AG09309 (cell line): ENCODE measurements at regions not wholly inside any gene's neighbourhood (a gene's known extent, or its start where the extent isn't known, plus 50 kb on each side); places are given as distances from the start of the nearest gene placed in this dataset.

Source experiments
- DNase-seq: peaks from one replicate; pipeline ENCODE4 v3.0.0-alpha.2; 2010; ENCODE audit warnings: low read depth
- H3K4me3 ChIP-seq: 2 replicates; pipeline ENCODE4 v1.5.1; 2011; ENCODE audit warnings: mild to moderate bottlenecking, low read depth, low read length, moderate library complexity; ENCODE audit not compliant: control insufficient read depth
- TF ChIP-seq, protein P1 (sequence below): IDR thresholded peaks from 2 replicates; pipeline ENCODE4 v1.5.1; 2011; ENCODE audit warnings: mild to moderate bottlenecking, low read depth, low read length, inconsistent platforms; ENCODE audit not compliant: insufficient read depth, control insufficient read depth; ENCODE audit errors: missing control alignments

DNA sequence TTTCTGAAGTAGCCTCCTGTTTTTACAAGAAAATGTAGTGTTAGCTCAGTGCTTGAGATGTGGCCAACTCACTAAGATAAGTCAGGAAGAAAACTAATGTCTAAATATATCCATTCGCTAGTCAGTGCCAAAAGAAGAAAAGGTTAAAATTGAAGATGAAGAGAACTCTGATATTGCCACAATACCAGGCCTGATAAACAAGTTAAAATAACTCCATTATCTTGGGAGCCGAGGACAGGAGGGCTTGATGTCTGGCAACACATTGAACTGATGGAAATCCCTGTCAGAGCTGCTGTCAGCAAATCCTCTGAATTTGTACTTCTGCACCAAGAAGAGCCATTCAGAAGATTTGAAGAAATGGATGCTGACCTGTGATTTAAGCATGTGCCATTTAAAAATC, 103.4 kb downstream of the LRRC70 start:
- no peak for DNase-seq
- H3K4me3 ChIP-seq, result no peak overlapping the region
- TF ChIP-seq, protein P1, sequence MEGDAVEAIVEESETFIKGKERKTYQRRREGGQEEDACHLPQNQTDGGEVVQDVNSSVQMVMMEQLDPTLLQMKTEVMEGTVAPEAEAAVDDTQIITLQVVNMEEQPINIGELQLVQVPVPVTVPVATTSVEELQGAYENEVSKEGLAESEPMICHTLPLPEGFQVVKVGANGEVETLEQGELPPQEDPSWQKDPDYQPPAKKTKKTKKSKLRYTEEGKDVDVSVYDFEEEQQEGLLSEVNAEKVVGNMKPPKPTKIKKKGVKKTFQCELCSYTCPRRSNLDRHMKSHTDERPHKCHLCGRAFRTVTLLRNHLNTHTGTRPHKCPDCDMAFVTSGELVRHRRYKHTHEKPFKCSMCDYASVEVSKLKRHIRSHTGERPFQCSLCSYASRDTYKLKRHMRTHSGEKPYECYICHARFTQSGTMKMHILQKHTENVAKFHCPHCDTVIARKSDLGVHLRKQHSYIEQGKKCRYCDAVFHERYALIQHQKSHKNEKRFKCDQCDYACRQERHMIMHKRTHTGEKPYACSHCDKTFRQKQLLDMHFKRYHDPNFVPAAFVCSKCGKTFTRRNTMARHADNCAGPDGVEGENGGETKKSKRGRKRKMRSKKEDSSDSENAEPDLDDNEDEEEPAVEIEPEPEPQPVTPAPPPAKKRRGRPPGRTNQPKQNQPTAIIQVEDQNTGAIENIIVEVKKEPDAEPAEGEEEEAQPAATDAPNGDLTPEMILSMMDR, result no peak

DNA sequence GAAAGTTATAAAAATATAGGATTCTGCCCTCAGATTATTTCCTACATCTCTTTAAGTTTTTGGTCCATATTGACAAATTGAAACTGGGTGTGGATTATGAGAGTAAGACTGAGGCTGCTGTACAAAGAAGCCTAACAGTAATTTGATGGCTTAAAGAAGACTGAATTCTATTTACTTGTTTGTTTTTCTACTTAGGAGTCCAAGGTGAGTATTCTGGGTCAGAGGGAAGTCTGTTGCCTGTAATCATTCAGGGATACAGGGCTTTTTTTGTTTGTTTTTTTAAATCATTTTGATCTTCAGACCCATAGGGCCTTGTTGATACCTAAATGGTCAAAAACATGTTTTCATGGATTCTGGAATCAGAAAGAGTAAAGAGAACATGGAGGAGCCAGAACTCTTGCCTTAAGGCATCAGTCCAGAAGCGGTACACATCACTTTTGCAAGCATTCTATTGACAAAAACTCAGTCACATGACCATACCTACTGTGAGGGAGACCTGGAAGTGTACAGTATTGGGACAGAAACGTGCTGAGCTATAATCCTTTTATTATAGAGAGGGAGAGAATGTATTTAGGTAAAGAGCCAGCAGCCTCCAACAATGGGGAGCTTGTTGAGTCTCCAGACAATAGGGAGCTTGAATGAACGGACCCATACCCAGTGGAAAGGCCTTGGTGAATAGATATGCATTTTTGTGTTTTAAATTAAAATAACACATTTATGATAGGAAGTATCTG, 102.7 kb downstream of the LRRC70 start:
- TF ChIP-seq, protein P1, result no peak
- no peak overlapping the region for H3K4me3 ChIP-seq
- no peak for DNase-seq

DNA sequence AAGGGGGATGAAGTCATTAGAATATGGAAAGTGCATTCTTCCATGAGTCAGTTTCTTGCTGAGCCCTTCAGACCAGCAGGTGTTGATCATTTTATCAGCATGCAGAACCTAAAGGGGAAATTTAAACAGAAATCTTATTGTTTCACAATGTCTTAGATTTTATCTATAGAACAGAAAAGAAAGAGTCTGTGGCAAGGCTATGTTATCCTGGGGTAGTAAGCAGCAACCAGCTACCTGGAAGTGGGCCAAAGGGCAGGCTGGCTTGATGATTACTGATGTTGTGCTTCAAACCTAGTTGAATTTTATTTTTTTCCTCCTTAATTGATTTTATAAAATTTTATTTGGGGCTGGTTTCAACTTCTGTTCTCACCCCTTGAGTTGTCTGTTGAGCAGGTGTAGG, 101.5 kb downstream of the LRRC70 start:
- H3K4me3 ChIP-seq, result no peak overlapping the region
- TF ChIP-seq, protein P1, result no peak
- DNase-seq, result no peak
